GM11168 (cell line): ENCODE measurements at regions not wholly inside any gene's neighbourhood (a gene's known extent, or its start where the extent isn't known, plus 50 kb on each side); places are given as distances from the start of the nearest gene placed in this dataset.
"Not testable (repeated sequence)": the region's sequence is repeated elsewhere in the genome, so short reads cannot be mapped to it uniquely, and the experiment has no call there.

Experiments used
- in situ Hi-C: fragments of 300-500 bp; cut with MboI; formaldehyde crosslinking; loops from one replicate; pipeline ENCODE4 v1.12.0; 2022; ENCODE audit warnings: low sequenced_read_pairs; ENCODE audit not compliant: unreplicated experiment

- in situ Hi-C loops, result not testable (repeated sequence)
Measured at GRCh38 chr6:26720663-26721218, 61.2 kb upstream of the ZNF322 start.

DNA sequence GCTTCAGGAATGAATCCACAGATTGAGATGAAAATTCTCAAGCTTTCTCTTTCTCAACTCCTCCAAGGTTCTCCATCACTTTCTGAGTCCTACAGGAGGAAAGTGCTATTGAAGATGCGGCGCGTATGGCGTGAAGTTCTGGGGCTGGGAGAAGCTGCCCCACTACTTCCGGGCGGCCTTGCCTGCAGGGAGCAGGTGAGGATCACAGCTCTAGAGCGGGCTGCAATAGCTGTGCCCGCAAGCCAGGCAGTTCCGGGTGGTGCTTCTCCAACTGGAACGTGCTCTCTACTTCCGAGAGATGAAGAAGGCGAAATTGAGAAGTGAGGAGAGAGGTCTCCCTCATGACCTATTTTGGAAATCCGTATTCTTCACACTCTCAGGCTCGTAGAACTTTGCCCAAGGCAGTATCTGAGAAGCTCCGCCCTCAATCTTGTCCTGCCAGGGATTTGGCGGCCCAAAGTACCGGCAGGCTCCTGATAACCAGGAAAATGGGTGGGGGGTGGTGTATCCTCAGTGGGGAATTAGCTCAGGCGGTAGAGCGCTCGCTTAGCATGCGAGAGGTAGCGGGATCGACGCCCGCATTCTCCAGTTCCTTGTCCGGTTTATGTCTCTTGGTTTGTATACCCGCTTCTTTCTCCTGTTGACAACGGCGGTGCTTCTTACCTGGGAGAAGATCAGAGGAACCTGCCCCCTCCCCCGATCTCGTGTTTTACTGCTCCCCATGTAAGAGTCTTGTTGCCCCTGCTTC lies 70.6 kb upstream of the ZNF322 start:
- in situ Hi-C loops, result not testable (repeated sequence)

GRCh38 chr6:26734776-26735472 lies 75.4 kb upstream of the ZNF322 start:
- in situ Hi-C loops, result not testable (repeated sequence)

- in situ Hi-C loops, result no loop called here
Measured at GRCh38 chr6:26739811-26740210, 80.3 kb upstream of the ZNF322 start.

GRCh38 chr6:26743157-26743821 lies 83.7 kb upstream of the ZNF322 start:
- in situ Hi-C loops, result no loop called here

DNA sequence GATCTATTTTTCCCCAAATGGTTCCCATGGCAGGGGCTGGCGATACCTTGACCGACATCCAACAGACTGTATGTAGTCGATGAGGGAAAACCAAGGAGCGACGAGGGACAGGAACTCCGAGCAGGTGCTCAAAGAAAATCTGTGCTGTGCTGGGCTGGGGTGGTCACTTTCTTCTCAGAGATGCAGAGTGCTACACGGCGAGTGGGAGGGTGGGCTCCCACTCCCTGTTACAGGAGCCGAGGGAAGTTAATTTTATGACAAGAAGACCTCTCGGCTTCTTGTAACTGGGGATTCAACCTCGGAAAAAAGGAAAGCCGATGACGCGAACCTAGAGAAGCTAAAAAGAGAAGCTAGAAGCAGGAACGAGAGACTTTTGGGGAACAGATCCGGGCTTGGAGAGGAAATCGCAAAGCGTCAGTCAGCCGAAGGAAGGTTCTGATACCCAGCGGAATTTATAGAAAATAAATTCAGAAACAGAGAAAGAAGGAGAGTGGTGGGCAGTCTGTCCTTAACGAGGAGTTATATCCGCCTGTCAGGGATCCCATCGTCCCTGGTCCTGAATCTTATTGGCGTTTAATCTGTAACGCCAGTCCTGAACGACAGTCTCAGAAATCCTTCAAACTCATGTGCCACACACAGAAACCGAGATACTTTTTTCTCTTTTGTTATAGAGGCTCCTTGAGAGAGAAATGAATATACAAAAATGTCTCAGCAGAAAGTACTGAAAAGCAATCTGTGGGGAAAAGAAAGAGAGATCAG lies 84.6 kb upstream of the ZNF322 start:
- in situ Hi-C loops, result no loop called here

- in situ Hi-C loops, result not testable (repeated sequence)
Measured at GRCh38 chr6:26744837-26745282, 85.3 kb upstream of the ZNF322 start.

- in situ Hi-C loops, result not testable (repeated sequence)
Measured at GRCh38 chr6:26745964-26746363, 86.4 kb upstream of the ZNF322 start.

- in situ Hi-C loops, result not testable (repeated sequence)
Measured at GRCh38 chr6:26749126-26749758, 89.7 kb upstream of the ZNF322 start.

GRCh38 chr6:26749759-26750126 lies 90.2 kb upstream of the ZNF322 start:
- in situ Hi-C loops, result not testable (repeated sequence)

- in situ Hi-C loops, result no loop called here
Measured at GRCh38 chr6:26754212-26754611, 94.7 kb upstream of the ZNF322 start.

GRCh38 chr6:26754801-26755200 lies 95.3 kb upstream of the ZNF322 start:
- in situ Hi-C loops, result not testable (repeated sequence)

DNA sequence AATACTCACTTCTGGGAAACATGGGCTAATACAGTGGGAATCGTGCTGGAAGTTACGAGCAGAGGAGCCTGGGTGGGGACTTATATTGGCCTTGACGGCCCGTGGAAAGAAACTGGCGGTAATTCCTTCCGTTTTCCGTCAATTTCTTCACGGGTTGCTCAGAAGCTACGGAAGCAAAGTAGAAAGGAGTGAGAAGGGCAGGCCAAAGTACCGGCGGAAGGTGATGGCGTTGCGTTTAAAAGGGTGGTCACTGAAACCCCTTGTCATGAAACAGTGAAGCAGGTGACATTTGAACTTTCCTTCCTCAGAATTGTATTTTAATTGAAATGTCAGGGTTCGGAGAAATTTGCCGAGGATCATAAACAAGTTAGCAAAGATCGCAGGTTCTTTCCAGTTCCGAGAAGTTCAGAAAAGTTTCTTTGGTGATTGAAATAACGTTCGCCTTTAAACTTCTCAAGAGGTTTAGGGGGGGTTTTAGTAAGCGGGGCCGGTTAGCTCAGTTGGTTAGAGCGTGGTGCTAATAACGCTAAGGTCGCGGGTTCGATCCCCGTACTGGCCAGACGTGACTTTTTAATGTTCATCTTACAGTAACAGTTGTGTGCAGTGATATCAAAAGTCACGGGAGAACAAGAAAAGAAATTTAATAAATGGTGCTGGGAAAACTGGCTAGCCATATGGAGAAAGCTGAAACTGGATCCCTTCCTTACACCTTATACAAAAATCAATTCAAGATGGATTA lies 96.7 kb upstream of the ZNF322 start:
- in situ Hi-C loops, result not testable (repeated sequence)

GRCh38 chr6:26766203-26766902 lies 106.8 kb upstream of the ZNF322 start:
- in situ Hi-C loops, result not testable (repeated sequence)

DNA sequence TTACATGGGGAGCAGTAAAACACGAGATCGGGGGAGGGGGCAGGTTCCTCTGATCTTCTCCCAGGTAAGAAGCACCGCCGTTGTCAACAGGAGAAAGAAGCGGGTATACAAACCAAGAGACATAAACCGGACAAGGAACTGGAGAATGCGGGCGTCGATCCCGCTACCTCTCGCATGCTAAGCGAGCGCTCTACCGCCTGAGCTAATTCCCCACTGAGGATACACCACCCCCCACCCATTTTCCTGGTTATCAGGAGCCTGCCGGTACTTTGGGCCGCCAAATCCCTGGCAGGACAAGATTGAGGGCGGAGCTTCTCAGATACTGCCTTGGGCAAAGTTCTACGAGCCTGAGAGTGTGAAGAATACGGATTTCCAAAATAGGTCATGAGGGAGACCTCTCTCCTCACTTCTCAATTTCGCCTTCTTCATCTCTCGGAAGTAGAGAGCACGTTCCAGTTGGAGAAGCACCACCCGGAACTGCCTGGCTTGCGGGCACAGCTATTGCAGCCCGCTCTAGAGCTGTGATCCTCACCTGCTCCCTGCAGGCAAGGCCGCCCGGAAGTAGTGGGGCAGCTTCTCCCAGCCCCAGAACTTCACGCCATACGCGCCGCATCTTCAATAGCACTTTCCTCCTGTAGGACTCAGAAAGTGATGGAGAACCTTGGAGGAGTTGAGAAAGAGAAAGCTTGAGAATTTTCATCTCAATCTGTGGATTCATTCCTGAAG lies 111.6 kb upstream of the ZNF322 start:
- in situ Hi-C loops, result not testable (repeated sequence)

DNA sequence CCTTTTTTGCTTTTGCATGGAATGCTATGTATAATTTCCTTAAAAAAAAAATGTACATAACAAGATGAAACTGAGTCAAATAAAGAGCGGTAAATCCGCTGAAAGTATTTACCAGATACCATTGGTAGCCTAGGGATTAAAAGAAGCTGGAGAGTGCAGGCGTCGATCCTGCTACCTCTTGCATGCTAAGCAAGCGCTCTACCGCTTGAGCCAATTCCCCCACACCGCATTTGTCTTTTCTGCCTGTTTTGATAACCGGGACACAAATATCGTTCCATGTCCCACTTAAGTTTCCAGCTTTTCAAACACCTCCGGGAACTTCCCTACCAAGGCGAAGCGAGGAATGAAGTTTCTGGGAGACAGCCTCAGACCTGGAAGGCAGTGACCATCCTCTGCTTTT lies 113.9 kb upstream of the ZNF322 start:
- in situ Hi-C loops, result not testable (repeated sequence)

DNA sequence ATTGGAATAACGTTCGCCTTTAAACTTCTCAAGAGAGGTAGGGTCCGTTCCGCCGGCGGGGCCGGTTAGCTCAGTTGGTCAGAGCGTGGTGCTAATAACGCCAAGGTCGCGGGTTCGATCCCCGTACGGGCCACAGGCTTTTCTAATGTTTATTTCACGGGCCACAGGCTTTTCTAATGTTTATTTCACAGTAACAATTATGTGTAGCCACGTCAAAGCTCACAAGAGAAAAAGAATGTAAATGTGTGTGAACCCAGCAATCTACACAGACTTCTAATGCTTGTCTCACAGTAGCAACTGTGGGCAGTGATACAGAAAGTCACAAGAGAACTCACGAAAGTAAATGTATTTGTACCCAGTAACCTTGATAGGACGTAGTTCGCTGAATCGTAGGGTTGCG lies 121.0 kb upstream of the ZNF322 start:
- in situ Hi-C loops, result not testable (repeated sequence)
